GM20000 (cell line): ENCODE measurements at regions not wholly inside any gene's neighbourhood (a gene's known extent, or its start where the extent isn't known, plus 50 kb on each side); places are given as distances from the start of the nearest gene placed in this dataset.

Source experiments
- DNase-seq: peaks from one replicate; pipeline ENCODE4 v3.0.0; 2012; ENCODE audit warnings: low spot score
- CTCF ChIP-seq: IDR thresholded peaks from 2 replicates; pipeline ENCODE4 v1.5.1; 2012; ENCODE audit warnings: mild to moderate bottlenecking, control low read depth; ENCODE audit errors: extremely low read depth, missing control alignments

- TF ChIP-seq CTCF: no peak
- DNase-seq: no peak
Observed at GRCh38 chr2:226671141-226671676, 128.4 kb downstream of the IRS1 start.

- TF ChIP-seq CTCF: no peak
- DNase-seq: no peak
Observed at GRCh38 chr2:226669905-226670304, 129.7 kb downstream of the IRS1 start.

GRCh38 chr2:226669249-226669648 is 130.4 kb downstream of the IRS1 start:
- no peak for TF ChIP-seq CTCF
- no peak for DNase-seq

- TF ChIP-seq CTCF: no peak
- DNase-seq: no peak
Observed at GRCh38 chr2:226667736-226668135, 131.9 kb downstream of the IRS1 start.

- no peak for TF ChIP-seq CTCF
- DNase-seq: no peak
Observed at GRCh38 chr2:226665306-226665831, 134.3 kb downstream of the IRS1 start.

- TF ChIP-seq CTCF: no peak
- no peak for DNase-seq
Observed at GRCh38 chr2:226664661-226665060, 135.0 kb downstream of the IRS1 start.

- DNase-seq: no peak
- TF ChIP-seq CTCF: no peak
Observed at GRCh38 chr2:226664140-226664539, 135.5 kb downstream of the IRS1 start.
